ENCODE measurements at regions not wholly inside any gene's neighbourhood (a gene's known extent, or its start where the extent isn't known, plus 50 kb on each side); places are given as distances from the start of the nearest gene placed in this dataset.

- no peak overlapping the region for H3K27ac Mint-ChIP-seq (ENCODE audit: unreplicated experiment)
- peak overlapping the region; percentile 83 for H3K4me3 Mint-ChIP-seq (ENCODE audit: unreplicated experiment)
- TF ChIP-seq, protein P1, sequence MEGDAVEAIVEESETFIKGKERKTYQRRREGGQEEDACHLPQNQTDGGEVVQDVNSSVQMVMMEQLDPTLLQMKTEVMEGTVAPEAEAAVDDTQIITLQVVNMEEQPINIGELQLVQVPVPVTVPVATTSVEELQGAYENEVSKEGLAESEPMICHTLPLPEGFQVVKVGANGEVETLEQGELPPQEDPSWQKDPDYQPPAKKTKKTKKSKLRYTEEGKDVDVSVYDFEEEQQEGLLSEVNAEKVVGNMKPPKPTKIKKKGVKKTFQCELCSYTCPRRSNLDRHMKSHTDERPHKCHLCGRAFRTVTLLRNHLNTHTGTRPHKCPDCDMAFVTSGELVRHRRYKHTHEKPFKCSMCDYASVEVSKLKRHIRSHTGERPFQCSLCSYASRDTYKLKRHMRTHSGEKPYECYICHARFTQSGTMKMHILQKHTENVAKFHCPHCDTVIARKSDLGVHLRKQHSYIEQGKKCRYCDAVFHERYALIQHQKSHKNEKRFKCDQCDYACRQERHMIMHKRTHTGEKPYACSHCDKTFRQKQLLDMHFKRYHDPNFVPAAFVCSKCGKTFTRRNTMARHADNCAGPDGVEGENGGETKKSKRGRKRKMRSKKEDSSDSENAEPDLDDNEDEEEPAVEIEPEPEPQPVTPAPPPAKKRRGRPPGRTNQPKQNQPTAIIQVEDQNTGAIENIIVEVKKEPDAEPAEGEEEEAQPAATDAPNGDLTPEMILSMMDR (IDR thresholded peaks at IDR 0.05; ENCODE audit: unreplicated experiment): no peak
- no peaks in the 10 kb centered on the region for H3K36me3 Mint-ChIP-seq (ENCODE audit: low read depth, unreplicated experiment)
- H3K27me3 Mint-ChIP-seq (ENCODE audit: unreplicated experiment): peaks cover 7% of the 10 kb centered on the region
- H3K9me3 Mint-ChIP-seq (ENCODE audit: unreplicated experiment): no peaks in the 10 kb centered on the region
- no peak for DNase-seq (ENCODE audit: low spot score)
- H3K4me1 Mint-ChIP-seq (ENCODE audit: unreplicated experiment): no peaks in the 10 kb centered on the region
These were observed 256.4 kb upstream of the SOX21 start for GRCh38 chr13:94968757-94969086.

DNA sequence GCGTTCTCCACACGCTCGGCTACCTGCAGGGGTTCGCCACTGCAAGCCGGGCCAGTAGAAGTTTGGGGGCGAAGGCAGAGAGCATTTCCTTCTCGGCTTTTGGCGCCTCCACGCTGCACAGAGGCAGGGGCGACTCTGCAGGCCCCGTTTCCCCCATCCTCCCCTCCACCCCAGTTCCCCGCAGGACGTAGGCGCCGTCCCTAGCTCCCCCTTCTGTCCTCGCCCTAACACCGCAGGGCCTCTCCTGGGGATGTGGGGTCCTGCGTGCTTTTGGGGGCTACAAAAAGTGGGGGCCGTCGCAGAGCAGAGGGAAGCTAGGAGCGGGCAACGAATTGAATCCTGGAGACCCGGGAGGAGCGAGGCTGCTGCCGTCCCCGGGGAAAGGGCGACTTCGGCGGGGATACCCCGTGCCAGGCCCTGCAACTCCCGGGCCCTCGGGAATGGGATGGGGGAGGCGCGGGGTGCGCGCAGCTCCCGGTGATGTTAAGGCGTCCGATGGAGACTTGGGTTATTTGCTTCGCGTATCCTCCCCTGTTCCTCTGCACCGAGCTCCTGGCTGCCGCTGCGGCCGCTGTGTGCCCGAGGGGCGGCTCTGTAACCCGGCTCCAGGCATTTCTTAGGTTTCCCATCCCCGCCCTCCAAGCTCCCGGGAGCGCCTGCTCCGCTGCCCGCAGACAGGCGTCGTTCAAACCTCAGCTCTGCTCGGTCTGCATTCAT, 255.9 kb upstream of the SOX21 start:
- Mint-ChIP-seq H3K27ac (ENCODE audit: unreplicated experiment) (no peak overlapping the region), H3K27me3 (ENCODE audit: unreplicated experiment) (peaks cover 7% of the 10 kb centered on the region), H3K4me1 (ENCODE audit: unreplicated experiment) (no peaks in the 10 kb centered on the region), H3K9me3 (ENCODE audit: unreplicated experiment) (no peaks in the 10 kb centered on the region), H3K36me3 (ENCODE audit: low read depth, unreplicated experiment) (no peaks in the 10 kb centered on the region), H3K4me3 (ENCODE audit: unreplicated experiment) (peak overlapping the region; percentile 83)
- TF ChIP-seq, protein P1 (IDR thresholded peaks at IDR 0.05; ENCODE audit: unreplicated experiment): no peak
- peak; percentile 46 for DNase-seq (ENCODE audit: low spot score)

DNA sequence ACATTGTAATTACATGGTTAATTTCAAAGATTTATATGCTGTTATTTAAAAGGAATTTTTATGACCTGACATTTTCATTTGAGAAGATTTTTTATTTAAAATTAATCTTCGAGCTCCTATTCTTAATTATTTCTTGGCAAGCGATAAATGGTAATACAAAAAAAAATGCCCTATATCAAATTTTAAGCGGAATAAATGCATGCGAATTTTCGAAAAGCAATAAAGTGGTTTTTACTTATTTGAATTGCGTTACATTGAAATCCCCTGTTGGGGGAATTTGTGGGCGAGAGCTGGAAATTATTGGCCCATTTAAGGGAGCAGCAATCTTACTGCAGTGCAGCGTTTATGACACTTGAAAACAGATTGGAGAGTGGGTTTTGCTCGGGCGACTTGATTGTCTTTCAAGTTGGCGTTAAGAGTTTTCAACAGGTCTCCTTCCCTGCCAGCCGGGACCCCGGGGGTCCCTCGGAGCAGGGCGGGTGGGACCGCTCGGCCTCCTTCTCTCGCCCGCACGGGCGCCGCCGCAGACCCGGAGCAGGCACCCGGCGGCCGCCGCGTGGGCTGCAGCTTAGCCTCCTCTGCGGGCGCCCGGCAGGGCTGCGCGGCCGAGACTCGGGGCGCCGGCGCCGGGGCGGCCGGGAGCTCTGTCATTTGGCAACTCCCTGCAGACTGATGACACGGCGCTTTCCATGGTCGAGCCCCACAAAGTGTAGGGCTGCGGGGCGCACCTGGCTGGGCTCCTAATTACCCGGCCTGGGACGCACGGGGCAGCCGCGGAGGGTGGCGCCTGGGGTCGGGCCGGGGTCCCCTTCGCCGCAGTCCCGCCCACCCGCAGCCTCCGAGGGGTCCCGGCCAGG, 255.1 kb upstream of the SOX21 start:
- Mint-ChIP-seq H3K36me3 (ENCODE audit: low read depth, unreplicated experiment) (no peaks in the 10 kb centered on the region), H3K27me3 (ENCODE audit: unreplicated experiment) (peaks cover 9% of the 10 kb centered on the region), H3K4me3 (ENCODE audit: unreplicated experiment) (peak overlapping the region; percentile 84), H3K4me1 (ENCODE audit: unreplicated experiment) (no peaks in the 10 kb centered on the region), H3K27ac (ENCODE audit: unreplicated experiment) (no peak overlapping the region), H3K9me3 (ENCODE audit: unreplicated experiment) (no peaks in the 10 kb centered on the region)
- TF ChIP-seq, protein P1 (IDR thresholded peaks at IDR 0.05; ENCODE audit: unreplicated experiment): no peak
- DNase-seq (ENCODE audit: low spot score): peak; percentile 52

DNA sequence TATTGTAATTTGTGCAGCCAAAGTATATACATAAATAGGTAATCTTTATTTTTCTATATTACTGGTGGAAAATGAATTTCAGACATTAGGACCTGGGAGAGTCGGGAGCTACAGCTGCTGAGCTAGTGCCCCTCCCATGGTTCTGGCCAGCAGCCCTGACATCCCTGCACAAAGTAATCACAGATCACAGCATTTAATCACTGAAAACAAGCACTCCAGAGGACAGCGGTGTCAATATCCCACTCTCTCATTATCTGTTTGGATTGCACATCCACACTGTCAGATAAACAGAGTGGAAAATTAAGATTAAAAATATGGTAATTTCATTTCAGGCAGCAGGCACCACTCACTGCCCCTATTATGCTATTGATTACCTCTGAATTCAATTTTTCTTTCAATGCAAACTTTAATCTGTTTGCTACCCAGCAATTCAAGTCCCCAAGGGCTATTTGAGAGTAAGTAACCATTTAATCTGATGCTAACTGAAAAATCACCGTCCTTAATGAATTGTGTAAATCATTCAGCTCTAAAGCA, 254.1 kb upstream of the SOX21 start:
- H3K4me1 Mint-ChIP-seq (ENCODE audit: unreplicated experiment): no peaks in the 10 kb centered on the region
- no peak overlapping the region for H3K4me3 Mint-ChIP-seq (ENCODE audit: unreplicated experiment)
- H3K27ac Mint-ChIP-seq (ENCODE audit: unreplicated experiment): no peak overlapping the region
- no peaks in the 10 kb centered on the region for H3K36me3 Mint-ChIP-seq (ENCODE audit: low read depth, unreplicated experiment)
- peaks cover 9% of the 10 kb centered on the region for H3K27me3 Mint-ChIP-seq (ENCODE audit: unreplicated experiment)
- no peak for DNase-seq (ENCODE audit: low spot score)
- TF ChIP-seq, protein P1 (IDR thresholded peaks at IDR 0.05; ENCODE audit: unreplicated experiment): no peak
- H3K9me3 Mint-ChIP-seq (ENCODE audit: unreplicated experiment): no peaks in the 10 kb centered on the region

- Mint-ChIP-seq H3K36me3 (ENCODE audit: low read depth, unreplicated experiment) (no peaks in the 10 kb centered on the region), H3K27me3 (ENCODE audit: unreplicated experiment) (peaks cover 2% of the 10 kb centered on the region), H3K9me3 (ENCODE audit: unreplicated experiment) (no peaks in the 10 kb centered on the region), H3K27ac (ENCODE audit: unreplicated experiment) (no peak overlapping the region), H3K4me1 (ENCODE audit: unreplicated experiment) (no peaks in the 10 kb centered on the region), H3K4me3 (ENCODE audit: unreplicated experiment) (no peak overlapping the region)
- TF ChIP-seq, protein P1 (IDR thresholded peaks at IDR 0.05; ENCODE audit: unreplicated experiment): no peak
- DNase-seq (ENCODE audit: low spot score): no peak
These were observed 247.3 kb upstream of the SOX21 start for GRCh38 chr13:94959626-94960025.

Data from endothelial cell (in vitro differentiated cells).